ENCODE measurements at regions not wholly inside any gene's neighbourhood (a gene's known extent, or its start where the extent isn't known, plus 50 kb on each side); places are given as distances from the start of the nearest gene placed in this dataset.

DNA sequence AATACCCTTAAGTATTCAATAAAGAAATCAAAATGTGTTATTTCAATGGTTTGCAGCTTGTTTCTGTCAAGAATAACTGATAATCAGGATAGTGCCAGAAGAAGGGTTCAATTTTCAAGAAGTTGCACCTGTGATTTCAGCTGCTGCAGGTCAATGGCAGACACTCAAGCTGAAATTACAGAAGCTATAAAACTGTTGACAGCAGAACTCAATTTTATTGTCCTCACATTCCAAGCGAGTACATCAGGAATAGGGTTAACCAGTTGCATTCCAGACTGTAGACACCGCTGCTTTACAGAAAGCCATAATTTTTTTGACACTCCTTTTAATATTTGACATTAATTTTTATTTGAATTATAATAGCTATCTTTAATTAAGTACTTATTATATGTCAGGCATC lies 364.1 kb downstream of the CGGBP1 start:
- TF ChIP-seq, protein P1, sequence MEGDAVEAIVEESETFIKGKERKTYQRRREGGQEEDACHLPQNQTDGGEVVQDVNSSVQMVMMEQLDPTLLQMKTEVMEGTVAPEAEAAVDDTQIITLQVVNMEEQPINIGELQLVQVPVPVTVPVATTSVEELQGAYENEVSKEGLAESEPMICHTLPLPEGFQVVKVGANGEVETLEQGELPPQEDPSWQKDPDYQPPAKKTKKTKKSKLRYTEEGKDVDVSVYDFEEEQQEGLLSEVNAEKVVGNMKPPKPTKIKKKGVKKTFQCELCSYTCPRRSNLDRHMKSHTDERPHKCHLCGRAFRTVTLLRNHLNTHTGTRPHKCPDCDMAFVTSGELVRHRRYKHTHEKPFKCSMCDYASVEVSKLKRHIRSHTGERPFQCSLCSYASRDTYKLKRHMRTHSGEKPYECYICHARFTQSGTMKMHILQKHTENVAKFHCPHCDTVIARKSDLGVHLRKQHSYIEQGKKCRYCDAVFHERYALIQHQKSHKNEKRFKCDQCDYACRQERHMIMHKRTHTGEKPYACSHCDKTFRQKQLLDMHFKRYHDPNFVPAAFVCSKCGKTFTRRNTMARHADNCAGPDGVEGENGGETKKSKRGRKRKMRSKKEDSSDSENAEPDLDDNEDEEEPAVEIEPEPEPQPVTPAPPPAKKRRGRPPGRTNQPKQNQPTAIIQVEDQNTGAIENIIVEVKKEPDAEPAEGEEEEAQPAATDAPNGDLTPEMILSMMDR (IDR thresholded peaks at IDR 0.05): no peak
- TF ChIP-seq POLR2A (IDR thresholded peaks at IDR 0.05; ENCODE audit: low read depth) (no peak), EP300 (IDR thresholded peaks at IDR 0.05) (no peak)
